ENCODE measurements at regions not wholly inside any gene's neighbourhood (a gene's known extent, or its start where the extent isn't known, plus 50 kb on each side); places are given as distances from the start of the nearest gene placed in this dataset.

DNA sequence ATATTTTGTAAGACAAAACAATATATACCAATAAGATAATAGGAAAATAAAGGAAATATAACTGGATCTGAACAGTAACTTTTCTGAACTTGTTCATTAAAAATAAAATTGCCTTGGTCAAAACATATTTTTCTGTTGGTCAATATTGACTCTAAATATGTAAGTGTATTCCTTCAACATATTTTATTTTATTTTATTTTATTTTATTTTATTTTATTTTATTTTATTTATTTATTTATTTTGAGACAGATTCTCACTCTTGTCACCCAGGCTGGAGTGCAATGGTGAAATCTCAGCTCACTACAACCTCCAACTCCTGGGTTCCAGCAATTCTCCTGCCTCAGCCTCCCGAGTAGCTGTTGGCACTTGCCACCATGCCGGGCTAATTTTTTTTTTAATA lies 571.0 kb downstream of the NR2F1-AS1 start:
- Mint-ChIP-seq H3K4me3 (no peak overlapping the region), H3K27ac (no peak overlapping the region), H3K27me3 (no peaks in the 10 kb centered on the region), H3K9me3 (no peaks in the 10 kb centered on the region), H3K36me3 (ENCODE audit: low read depth) (no peaks in the 10 kb centered on the region), H3K4me1 (ENCODE audit: low read depth) (no peaks in the 10 kb centered on the region)

GRCh38 chr5:93008502-93009207 lies 572.4 kb downstream of the NR2F1-AS1 start:
- Mint-ChIP-seq H3K4me3 (no peak overlapping the region), H3K27me3 (no peaks in the 10 kb centered on the region), H3K4me1 (ENCODE audit: low read depth) (no peaks in the 10 kb centered on the region), H3K27ac (no peak overlapping the region), H3K36me3 (ENCODE audit: low read depth) (no peaks in the 10 kb centered on the region), H3K9me3 (no peaks in the 10 kb centered on the region)

GRCh38 chr5:93006915-93007314 lies 574.1 kb downstream of the NR2F1-AS1 start:
- Mint-ChIP-seq H3K36me3 (ENCODE audit: low read depth) (no peaks in the 10 kb centered on the region), H3K4me3 (no peak overlapping the region), H3K27me3 (no peaks in the 10 kb centered on the region), H3K4me1 (ENCODE audit: low read depth) (no peaks in the 10 kb centered on the region), H3K9me3 (no peaks in the 10 kb centered on the region), H3K27ac (no peak overlapping the region)

DNA sequence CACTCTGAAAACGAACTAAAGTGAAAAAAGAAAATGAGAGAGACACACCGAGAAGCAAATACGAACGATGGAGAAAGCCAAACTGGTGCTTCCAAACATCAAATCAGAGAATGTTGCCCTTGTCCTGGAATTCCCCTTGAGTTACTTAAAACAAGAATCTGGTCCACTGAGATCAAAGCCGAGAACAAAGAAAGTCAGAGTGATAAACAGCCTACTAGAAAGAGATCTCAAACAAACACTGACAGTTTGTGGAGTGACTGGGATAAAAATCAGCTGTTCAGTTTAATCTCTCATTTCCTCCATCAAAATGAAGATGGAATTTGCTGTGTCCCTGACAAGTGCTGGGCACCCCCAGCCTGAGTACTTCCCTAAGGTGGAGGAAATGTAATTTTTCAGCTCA lies 582.6 kb downstream of the NR2F1-AS1 start:
- H3K4me3 Mint-ChIP-seq, result no peak overlapping the region
- no peaks in the 10 kb centered on the region for H3K4me1 Mint-ChIP-seq (ENCODE audit: low read depth)
- peaks cover 8% of the 10 kb centered on the region for H3K9me3 Mint-ChIP-seq
- H3K27me3 Mint-ChIP-seq, result no peaks in the 10 kb centered on the region
- H3K27ac Mint-ChIP-seq, result no peak overlapping the region
- H3K36me3 Mint-ChIP-seq (ENCODE audit: low read depth), result no peaks in the 10 kb centered on the region

GRCh38 chr5:92994392-92994791 lies 586.6 kb downstream of the NR2F1-AS1 start:
- H3K9me3 Mint-ChIP-seq, result peaks cover 8% of the 10 kb centered on the region
- H3K27ac Mint-ChIP-seq, result no peak overlapping the region
- no peak overlapping the region for H3K4me3 Mint-ChIP-seq

DNA sequence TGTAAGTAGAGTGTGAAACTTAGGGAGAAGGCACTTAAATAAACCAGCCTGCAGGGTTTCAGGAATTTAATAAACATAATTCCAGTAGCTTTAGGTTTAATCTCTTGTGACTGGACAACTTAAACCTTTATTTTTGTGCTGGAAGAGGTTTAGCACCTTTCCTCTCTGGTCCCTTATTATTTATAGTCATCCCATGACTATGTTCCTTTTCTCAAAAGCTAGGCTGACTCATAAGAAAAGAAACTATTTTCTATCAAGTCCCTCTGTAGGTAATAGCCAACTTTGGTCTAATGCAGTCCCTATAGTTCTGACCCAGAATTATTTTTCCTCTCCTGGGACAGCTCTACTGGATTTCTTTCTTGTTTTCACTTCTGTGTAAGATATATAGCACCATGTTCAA lies 588.9 kb downstream of the NR2F1-AS1 start:
- H3K36me3 Mint-ChIP-seq (ENCODE audit: low read depth), result no peaks in the 10 kb centered on the region
- peaks cover 8% of the 10 kb centered on the region for H3K9me3 Mint-ChIP-seq
- no peak overlapping the region for H3K27ac Mint-ChIP-seq
- no peaks in the 10 kb centered on the region for H3K4me1 Mint-ChIP-seq (ENCODE audit: low read depth)
- no peak overlapping the region for H3K4me3 Mint-ChIP-seq
- H3K27me3 Mint-ChIP-seq, result no peaks in the 10 kb centered on the region

More at GRCh38 chr5:92994392-92994791, 586.6 kb downstream of the NR2F1-AS1 start:
- H3K27me3 Mint-ChIP-seq, result no peaks in the 10 kb centered on the region
- H3K36me3 Mint-ChIP-seq (ENCODE audit: low read depth), result no peaks in the 10 kb centered on the region
- H3K4me1 Mint-ChIP-seq (ENCODE audit: low read depth), result no peaks in the 10 kb centered on the region

DNA sequence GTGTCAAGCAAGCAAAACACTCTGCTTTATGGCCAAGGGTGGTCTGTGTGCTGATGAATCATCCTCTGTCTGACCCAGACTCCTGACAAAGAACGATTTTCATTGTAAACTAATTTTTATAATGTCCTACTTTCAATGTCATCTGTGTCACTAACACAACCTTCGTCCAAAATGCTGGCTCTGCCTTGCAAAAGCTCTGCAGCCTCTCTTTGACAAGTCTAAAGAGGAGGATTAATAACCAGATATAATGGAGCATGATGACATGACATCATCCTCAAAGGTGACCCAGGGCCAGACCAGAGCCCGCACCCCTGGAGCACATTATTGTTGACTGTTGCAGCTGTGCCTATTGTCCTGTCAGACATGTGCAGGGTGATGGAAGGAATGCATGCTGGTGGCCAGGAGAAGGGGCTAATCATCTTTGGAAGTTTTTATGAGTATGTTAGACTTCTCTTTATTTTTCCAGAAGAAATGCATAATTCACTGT lies 589.4 kb downstream of the NR2F1-AS1 start:
- H3K9me3 Mint-ChIP-seq, result peaks cover 8% of the 10 kb centered on the region
- H3K27me3 Mint-ChIP-seq, result no peaks in the 10 kb centered on the region
- H3K27ac Mint-ChIP-seq, result no peak overlapping the region
- no peaks in the 10 kb centered on the region for H3K4me1 Mint-ChIP-seq (ENCODE audit: low read depth)
- no peaks in the 10 kb centered on the region for H3K36me3 Mint-ChIP-seq (ENCODE audit: low read depth)
- H3K4me3 Mint-ChIP-seq, result no peak overlapping the region

DNA sequence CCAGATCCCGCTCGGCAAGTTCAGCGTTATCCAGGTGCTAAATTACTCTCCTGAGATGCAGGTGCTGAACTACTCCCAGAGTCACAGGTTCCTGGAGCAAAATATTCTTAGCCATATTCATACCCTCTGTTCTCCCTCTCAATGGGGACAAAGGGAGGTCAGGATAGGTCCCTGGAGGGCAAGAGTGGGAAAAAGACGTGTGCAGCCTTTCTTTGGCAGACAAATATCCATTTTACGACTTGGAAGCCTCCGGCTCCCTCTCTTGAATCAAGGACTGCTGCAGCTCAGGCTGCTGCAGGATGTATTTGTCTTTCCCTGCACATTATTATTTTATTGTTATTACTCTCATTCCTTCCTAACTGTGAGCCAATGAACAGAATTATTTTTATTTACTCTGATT lies 590.2 kb downstream of the NR2F1-AS1 start:
- Mint-ChIP-seq H3K36me3 (ENCODE audit: low read depth) (no peaks in the 10 kb centered on the region), H3K9me3 (peaks cover 8% of the 10 kb centered on the region), H3K27ac (no peak overlapping the region), H3K4me3 (no peak overlapping the region), H3K4me1 (ENCODE audit: low read depth) (no peaks in the 10 kb centered on the region), H3K27me3 (no peaks in the 10 kb centered on the region)

GRCh38 chr5:92981001-92981400 lies 600.0 kb downstream of the NR2F1-AS1 start:
- no peaks in the 10 kb centered on the region for H3K36me3 Mint-ChIP-seq (ENCODE audit: low read depth)
- peaks cover 9% of the 10 kb centered on the region for H3K9me3 Mint-ChIP-seq
- H3K27me3 Mint-ChIP-seq, result no peaks in the 10 kb centered on the region
- no peaks in the 10 kb centered on the region for H3K4me1 Mint-ChIP-seq (ENCODE audit: low read depth)
- H3K27ac Mint-ChIP-seq, result no peak overlapping the region
- H3K4me3 Mint-ChIP-seq, result no peak overlapping the region

DNA sequence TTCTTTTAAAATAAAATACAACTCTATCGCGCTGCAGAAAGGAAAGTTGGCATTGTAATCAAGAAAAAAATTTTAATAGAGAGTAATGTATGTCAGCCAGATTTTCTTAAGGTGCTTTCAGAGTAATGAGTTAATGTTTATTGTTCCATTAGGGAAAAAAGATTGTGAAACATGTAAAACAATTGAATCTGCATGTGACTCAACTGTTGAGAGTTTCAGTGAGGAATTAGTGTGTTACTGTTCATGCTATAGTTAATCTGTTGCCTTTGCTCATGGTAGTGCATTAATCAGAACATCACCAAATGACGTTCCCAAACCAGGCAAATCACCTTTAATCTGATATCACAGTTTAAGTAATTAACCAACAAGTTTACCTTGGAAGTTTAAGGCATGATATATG lies 600.5 kb downstream of the NR2F1-AS1 start:
- no peak overlapping the region for H3K4me3 Mint-ChIP-seq
- H3K9me3 Mint-ChIP-seq, result peaks cover 9% of the 10 kb centered on the region
- no peaks in the 10 kb centered on the region for H3K36me3 Mint-ChIP-seq (ENCODE audit: low read depth)
- no peaks in the 10 kb centered on the region for H3K4me1 Mint-ChIP-seq (ENCODE audit: low read depth)
- H3K27ac Mint-ChIP-seq, result no peak overlapping the region
- H3K27me3 Mint-ChIP-seq, result no peaks in the 10 kb centered on the region

GRCh38 chr5:92979716-92980115 lies 601.3 kb downstream of the NR2F1-AS1 start:
- Mint-ChIP-seq H3K27ac (no peak overlapping the region), H3K27me3 (no peaks in the 10 kb centered on the region), H3K9me3 (peaks cover 9% of the 10 kb centered on the region), H3K36me3 (ENCODE audit: low read depth) (no peaks in the 10 kb centered on the region), H3K4me1 (ENCODE audit: low read depth) (no peaks in the 10 kb centered on the region), H3K4me3 (no peak overlapping the region)

DNA sequence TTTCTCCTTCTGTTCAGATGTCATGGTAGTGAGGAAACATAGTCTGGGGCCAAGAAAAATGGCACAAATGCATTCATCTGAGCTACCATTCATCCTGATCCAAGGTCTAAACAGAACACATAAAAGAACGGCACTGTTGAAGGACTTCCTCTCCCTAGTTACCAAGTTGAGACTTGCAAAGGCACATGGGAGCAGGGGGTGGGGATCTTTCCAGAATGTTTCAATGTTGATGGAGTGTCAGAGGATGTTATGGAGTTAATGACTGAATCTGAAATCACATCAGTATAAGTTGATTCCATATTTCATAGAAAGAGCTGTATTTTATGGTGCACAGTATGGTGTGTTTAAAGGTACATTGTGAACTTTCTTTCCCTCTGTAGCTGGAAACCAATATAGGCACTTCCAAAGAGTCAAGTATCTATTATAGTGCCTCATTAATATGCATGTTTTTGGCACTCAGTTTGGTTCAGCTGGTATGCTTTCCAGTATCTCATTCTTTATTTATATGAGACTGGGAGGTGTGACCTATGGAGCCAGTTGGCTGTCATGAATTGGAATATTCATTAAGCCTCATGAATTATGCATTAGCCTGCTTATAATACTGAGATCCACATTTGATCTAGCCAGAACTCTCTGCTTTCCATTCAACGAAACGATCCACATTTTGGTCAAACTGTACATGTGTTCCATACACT lies 603.0 kb downstream of the NR2F1-AS1 start:
- Mint-ChIP-seq H3K4me1 (ENCODE audit: low read depth) (no peaks in the 10 kb centered on the region), H3K27me3 (no peaks in the 10 kb centered on the region), H3K36me3 (ENCODE audit: low read depth) (no peaks in the 10 kb centered on the region), H3K9me3 (peaks cover 6% of the 10 kb centered on the region), H3K27ac (no peak overlapping the region), H3K4me3 (no peak overlapping the region)

- Mint-ChIP-seq H3K4me3 (no peak overlapping the region), H3K36me3 (ENCODE audit: low read depth) (no peaks in the 10 kb centered on the region), H3K27me3 (no peaks in the 10 kb centered on the region), H3K4me1 (ENCODE audit: low read depth) (no peaks in the 10 kb centered on the region), H3K9me3 (peaks cover 4% of the 10 kb centered on the region), H3K27ac (no peak overlapping the region)
Measured at GRCh38 chr5:92976156-92976555, 604.9 kb downstream of the NR2F1-AS1 start.

DNA sequence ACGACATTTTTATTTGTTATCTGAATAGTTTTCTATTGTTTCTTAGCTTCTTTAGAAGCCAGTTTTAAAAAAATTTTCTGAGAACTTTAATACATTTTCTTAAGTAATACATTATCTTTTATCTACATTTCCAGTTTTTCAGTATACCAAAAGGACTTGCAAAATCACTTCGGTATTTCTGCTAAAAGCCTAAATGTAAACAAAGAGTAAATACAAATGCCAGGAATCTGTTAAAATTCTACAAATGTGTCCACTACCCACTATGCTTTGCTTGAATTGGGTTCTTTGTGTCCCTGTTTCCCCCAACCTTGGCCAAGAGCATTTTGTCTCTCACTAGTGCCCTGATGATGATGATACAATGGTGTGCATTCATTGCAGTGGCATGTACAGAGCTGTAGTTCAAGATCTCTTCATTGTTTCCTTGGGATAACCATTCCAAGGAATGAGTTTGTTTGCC lies 611.2 kb downstream of the NR2F1-AS1 start:
- H3K27me3 Mint-ChIP-seq, result no peaks in the 10 kb centered on the region
- H3K4me1 Mint-ChIP-seq (ENCODE audit: low read depth), result no peaks in the 10 kb centered on the region
- H3K9me3 Mint-ChIP-seq, result peaks cover 6% of the 10 kb centered on the region
- no peak overlapping the region for H3K27ac Mint-ChIP-seq
- H3K36me3 Mint-ChIP-seq (ENCODE audit: low read depth), result no peaks in the 10 kb centered on the region
- H3K4me3 Mint-ChIP-seq, result no peak overlapping the region

DNA sequence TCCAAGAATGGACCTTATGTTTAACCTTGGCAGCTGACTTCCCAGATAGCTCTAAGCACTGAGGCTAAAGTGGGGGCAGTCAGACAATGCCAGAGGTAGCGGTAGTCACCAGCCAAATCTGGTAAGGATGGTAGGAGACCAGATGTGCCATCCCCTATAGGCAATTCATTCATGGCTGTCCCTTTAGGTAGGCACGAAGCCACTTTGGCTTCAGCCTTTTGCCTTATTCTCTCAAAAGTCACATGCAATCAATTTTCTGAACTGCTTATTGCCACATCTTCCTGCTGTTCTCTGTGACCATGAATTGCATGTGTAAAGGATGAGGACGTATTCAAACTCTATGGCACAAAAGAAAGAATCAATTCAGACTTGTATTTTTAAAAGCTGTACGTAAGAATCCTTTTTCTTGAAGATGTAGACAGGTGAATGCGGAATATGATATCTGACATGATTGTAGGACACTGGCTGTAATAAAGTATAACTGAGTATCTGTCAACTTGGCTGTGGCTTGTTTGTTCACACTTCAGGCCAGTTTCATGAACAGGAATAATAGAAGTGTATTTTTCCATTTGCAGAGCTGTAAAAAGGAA lies 611.7 kb downstream of the NR2F1-AS1 start:
- H3K36me3 Mint-ChIP-seq (ENCODE audit: low read depth), result no peaks in the 10 kb centered on the region

More for the DNA sequence above, 611.7 kb downstream of the NR2F1-AS1 start:
- H3K27me3 Mint-ChIP-seq, result no peaks in the 10 kb centered on the region
- H3K4me1 Mint-ChIP-seq (ENCODE audit: low read depth), result no peaks in the 10 kb centered on the region
- peaks cover 6% of the 10 kb centered on the region for H3K9me3 Mint-ChIP-seq
- H3K27ac Mint-ChIP-seq, result no peak overlapping the region
- no peak overlapping the region for H3K4me3 Mint-ChIP-seq

All from stimulated activated naive CD8-positive, alpha-beta T cell treated with anti-CD3 and anti-CD28 coated beads, Interleukin-15, Interleukin-2, amounts not matched to agents 100 ng/mL and 50 ng/mL, for 24 hours (primary cell).